HG03457 (cell line): ENCODE measurements at regions not wholly inside any gene's neighbourhood (a gene's known extent, or its start where the extent isn't known, plus 50 kb on each side); places are given as distances from the start of the nearest gene placed in this dataset.
A peak's percentile ranks its signal among the peaks of the same experiment; 100 is the strongest.

Experiments used
- ATAC-seq: cut with Tn5 transposase; IDR thresholded peaks from one replicate; pipeline ENCODE4 v1.9.1; 2021; ENCODE audit warnings: moderate number of reproducible peaks; ENCODE audit not compliant: unreplicated experiment

DNA sequence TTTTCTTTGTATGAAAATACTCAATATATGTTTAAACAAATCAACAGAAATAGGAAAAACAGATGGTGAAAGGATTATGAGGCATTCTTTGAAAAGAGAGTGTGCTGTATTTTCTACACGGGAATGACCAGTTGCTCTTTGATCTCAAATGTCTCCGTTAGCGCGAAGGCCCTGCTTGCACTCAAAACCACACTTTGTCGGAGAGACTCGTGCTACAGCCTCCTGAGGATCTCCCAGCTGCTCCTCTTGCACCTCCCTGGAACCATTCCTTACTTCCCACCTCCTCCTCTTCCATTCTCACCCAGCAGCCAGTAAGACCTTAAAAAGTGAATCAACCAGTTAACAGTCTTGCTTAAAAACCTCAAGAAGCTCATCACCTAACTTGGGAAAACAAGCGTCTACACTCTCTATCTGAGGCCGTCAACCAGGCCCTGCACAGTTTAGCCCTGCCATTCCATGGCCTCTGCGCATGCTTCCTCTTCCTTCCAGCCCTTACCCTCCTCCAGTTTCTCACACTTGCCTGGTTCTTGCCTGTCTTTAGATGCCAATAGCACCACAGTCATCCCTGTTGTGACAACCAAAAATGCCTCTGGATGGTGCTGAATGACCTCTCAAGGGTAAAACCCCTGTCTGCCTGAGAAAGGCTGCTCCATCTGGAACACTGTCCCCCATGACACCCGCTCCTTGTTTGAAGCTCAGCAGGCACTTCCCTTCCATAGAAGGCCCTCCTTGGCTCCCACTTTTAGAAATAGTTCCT, 594.7 kb upstream of the WWC1 start:
- ATAC-seq: no peak

- ATAC-seq: no peak
Measured at GRCh38 chr5:167699432-167699831, 592.0 kb upstream of the WWC1 start.

DNA sequence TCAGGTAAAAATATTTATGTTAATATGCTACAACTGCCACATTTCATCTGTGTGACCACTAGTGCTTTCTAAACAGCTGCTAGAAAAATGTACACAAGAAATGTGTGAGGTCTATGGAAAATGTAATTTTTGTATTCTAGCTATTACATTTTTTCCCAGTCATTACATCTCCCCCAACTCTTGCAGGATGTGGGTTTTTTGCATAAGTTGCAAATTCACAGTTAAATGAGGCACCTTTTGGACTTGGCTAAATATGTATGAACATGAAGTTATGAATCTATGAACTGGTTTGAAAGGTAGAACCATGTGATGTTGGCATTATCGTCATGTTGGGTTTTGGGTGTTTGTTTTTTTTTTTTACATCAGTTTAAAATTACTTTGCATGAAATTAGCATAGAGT, 590.4 kb upstream of the WWC1 start:
- ATAC-seq: no peak

GRCh38 chr5:167702014-167702413, 589.4 kb upstream of the WWC1 start:
- ATAC-seq: no peak

DNA sequence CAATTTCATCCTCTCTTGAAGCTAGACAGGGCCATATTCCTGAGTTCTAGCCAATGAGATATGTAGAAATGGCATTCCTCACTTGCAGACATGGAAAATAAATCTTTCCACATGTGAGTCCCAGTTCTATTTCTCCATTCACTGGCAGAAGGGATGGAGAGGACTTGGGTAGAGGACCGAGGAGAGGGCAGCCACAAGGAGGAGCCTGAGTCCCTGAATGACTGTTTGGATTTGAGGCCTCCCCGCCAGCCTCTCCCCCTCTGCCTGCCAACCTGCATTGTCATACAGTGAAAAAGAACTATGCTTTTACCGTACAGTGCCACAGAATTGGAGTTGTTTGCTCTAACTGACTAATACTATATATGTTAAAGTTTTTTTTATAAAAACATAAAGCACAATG, 583.0 kb upstream of the WWC1 start:
- no peak for ATAC-seq

GRCh38 chr5:167709625-167710024, 581.8 kb upstream of the WWC1 start:
- ATAC-seq: no peak

DNA sequence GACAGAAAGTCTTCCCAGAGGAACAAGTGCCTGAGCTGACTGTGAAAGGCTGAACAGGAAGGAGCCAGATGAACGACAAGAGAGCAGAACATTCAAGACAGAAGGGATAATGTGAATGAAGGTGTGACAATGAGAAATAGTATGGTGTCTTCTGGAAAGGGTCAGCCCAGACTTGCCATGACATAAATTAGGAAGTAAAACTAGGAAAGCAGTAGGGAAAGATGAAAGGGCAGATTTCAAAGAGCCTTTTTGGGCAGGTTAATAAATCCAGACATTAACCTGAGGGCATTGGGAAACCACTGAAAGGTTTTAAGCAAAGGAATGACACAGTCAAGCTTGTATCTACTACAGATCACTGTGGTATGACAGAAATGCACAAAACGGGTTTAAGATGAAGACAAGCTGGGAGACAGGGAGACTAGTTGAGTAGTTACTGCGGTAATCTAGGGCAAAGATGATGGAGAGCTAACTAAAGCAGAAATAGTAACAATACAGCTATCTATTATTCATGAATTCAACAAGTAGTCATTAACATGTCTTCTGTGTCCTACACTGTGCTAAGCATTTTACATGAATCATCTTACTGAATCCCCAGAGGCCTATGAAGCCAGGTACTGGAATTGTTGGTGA, 580.9 kb upstream of the WWC1 start:
- ATAC-seq: no peak

- no peak for ATAC-seq
Measured at GRCh38 chr5:167712986-167713585, 578.4 kb upstream of the WWC1 start.

DNA sequence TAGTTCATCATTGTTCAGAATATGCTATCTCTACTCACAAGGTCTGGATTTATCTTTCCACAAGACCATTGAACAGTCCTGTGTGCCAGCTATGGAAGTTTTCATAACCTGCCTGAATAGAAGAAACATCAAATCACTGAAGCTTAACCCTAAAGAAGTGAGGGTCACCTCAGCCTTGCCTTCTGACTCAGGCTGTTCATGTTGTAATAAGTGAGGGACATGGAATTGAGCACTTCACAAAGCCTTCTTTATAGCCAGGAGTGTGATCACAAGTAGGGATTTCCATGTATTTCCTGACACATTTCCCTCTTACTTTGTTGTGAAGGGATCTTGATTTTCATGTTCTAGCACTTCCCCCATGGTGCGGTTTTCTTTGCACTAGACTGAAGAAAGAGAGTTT, 577.5 kb upstream of the WWC1 start:
- no peak for ATAC-seq

DNA sequence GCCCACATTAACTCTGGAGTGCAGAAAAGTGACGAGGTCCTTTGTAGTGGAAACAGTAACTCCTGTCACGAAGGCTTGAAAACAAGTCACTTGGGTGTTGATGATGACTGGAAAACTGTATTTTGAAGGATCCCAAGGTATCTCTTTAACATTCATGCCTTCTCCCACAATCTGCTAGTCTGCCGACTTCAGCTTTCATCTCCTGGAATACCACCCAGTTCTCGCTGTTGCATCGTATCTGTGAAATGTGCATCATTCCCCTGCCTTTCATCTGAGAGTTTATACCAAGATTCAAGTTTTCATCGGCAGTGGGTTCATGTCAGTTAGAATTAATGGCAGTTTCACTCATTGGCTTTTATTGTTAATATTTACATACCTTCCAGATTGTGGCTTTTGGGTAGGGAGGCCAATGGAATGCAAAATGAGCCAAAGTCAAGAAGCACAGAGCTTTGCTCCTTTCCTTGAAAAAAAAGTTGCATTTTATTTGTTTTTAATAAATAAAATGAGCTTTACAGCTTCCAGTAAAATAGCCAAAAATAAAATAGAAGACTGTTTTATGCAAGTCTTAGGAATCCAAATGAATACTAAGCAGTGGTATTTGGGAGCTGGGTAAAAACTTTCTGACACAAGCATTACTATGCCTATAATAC, 575.2 kb upstream of the WWC1 start:
- ATAC-seq: no peak

- no peak for ATAC-seq
Measured at GRCh38 chr5:167720259-167720658, 571.2 kb upstream of the WWC1 start.

DNA sequence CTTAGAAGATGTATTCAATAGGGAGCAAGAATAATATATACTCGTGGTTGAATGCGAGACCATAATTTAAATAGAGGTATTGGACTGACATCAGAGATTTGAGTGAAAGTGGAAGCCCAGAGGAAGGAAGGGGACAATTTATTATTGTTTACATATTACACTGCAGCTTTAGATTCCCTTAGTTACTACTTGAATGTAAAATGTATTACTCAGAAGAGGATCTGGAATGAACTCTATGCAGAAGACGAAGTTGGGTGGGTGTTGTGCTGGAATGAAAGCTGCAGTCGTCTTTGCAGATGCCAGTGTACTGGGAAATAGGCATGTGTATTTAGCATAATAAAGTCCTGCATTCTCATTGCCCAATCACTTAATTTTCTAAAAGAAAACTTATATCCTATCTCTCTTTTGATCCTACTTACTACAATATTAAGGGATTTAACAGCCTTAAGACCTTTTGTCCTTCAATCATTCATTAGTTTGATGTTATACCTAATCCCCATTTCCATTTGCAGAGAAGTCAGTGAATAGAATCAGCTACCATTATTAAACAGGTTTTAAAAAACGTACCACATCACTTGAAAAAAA, 570.7 kb upstream of the WWC1 start:
- ATAC-seq: no peak

DNA sequence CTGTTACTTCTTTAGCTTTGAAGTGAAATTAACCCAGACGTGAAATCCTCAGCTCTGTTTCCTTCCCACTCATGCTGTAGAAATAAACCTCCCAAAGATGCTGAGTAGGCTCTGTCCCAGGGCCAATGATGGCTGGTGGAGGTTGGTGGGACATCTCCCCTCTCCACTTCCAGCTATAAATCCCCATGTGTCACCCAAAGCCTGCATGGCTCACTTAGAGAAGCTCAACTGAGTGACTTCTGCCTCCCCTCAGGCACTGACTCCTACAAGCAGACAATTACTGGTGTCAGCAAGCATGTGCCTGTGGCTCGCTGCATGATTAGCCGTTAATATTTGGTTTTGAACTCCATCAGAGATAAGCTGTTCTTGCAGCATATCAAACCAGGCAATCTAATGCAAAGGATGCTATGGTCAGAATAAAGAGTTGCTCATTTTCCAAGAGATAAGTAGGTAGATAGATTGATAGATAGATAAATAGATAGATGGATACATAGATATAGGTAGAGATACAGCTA, 569.5 kb upstream of the WWC1 start:
- no peak for ATAC-seq

DNA sequence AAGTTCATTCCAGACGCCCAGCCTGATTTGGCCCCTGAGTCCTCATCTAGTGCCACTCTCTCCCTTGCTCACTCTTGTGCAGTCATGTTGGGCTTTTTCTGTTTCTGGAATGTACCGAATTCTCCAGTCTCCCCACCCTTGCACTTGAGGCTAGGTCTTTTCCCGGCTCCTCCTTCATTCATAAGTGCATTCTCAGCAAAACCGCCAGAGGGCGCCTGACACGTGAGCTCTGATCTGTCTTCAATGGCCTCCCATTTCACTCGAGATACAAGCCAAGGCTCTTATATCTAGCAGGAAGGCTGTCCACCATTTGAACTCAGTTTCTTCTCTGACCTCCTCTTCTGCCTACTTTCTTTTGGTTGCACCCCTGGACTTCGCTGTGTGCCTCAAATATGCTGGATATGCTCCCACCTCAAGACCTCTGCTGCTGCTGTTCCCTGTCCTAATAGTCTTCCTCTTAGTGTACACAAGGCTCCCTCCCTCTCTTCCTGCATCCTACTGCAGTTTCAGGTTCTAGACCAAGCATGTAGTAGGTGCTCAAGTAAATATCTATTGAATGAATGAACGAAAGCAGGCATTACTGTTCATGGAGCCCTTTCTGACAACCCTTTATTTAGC, 568.1 kb upstream of the WWC1 start:
- peak; percentile 91 for ATAC-seq

- ATAC-seq: no peak
Measured at GRCh38 chr5:167725264-167725663, 566.2 kb upstream of the WWC1 start.

DNA sequence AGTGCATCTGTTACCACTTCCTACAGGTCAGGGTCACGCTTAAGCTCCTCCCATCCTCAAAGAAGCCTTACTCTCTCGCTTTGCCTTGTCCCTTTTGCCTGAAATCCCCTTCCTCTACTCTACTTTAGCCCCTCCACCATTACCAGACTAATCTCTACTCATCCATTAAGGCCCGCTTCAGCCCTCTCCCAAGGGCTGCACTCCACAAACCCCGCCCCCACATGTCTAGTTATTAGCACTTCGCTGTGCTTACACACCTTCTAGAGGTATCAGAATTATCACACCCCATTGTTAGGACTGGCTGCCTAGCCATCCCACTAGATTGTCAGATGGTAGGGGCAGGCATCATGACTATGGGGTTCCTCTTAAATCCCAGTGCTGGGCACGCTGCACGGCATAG, 565.7 kb upstream of the WWC1 start:
- no peak for ATAC-seq

DNA sequence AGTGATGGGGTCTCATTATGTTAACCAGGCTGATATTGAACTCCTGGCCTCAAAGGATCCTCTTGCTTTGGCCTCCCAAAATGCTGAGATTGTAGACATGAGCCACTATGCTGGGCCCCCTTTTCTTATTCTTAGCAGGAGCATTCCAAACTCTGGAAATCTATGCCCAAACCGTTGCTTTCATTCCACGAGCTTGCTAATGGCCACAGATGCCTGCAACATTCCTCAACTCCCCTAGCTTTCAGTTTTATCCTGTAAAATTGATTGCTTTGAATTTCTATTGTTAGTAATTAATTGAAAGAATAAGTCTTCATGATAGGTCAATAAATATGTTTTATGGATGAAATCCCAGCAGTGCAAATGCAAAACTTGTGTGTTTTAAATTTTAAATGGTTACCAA, 564.8 kb upstream of the WWC1 start:
- ATAC-seq: no peak

GRCh38 chr5:167730121-167730520, 561.3 kb upstream of the WWC1 start:
- ATAC-seq: no peak

GRCh38 chr5:167730656-167731055, 560.8 kb upstream of the WWC1 start:
- no peak for ATAC-seq

DNA sequence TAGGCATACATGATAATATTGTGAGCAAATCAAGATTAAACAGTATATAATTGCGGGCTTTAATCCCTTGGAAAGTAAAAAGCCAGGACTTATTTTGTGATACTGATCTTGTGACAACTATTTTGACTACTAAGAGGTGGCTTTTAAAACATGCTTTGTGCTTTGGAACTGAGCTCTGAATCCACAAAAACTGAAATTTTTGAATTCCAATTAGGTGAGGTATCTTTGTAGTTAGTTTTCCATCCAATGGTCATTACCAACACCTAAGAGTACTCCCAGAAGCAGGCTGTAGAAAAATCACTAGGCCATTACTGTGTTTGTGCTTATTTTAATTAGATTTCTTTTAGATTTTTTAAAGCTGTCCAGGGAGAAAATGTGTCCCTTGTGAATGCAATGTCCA, 559.5 kb upstream of the WWC1 start:
- ATAC-seq: no peak

DNA sequence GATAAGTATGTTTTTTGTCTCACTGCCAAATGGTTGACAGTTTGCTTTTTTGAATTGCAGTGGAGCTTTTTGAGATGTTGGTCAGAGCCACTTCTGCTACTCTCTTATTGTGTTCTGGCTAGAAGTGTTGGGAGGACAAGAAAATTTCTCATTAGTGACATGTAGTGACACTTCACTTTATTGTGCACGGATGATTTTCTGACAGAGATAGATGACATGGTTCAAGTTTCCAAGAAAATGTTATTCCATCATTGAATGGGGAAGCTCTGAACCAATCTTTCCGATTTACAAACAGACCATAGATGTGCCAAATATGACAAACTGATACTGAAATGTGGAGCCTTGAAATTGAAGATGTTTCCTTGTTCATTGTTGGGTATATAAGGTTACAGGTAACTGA, 558.9 kb upstream of the WWC1 start:
- ATAC-seq: no peak
